Calu3 (cell line): ENCODE measurements at regions not wholly inside any gene's neighbourhood (a gene's known extent, or its start where the extent isn't known, plus 50 kb on each side); places are given as distances from the start of the nearest gene placed in this dataset.

Source experiments
- BruUV-seq: library from RNA; stranded (reverse); fragments of 400-500 nt; replicated peaks from 2 replicates; lab custom pipeline; 2021; lab: Mats Ljungman, UMichigan
- CTCF ChIA-PET: fragments of 300-600 bp; sonication (Branson Sonifier 250); formaldehyde crosslinking; loops from one replicate; lab custom pipeline; 2022; ENCODE audit warnings: antibody characterized with exemption; lab: Charles Lee
- DNase-seq: peaks from one replicate; pipeline ENCODE4 v3.0.0; 2022
- H3K27ac Mint-ChIP-seq: one replicate; pipeline ENCODE4 v1.8.0; 2022; ENCODE audit warnings: mixed read lengths; ENCODE audit not compliant: unreplicated experiment
- H3K27me3 Mint-ChIP-seq: one replicate; pipeline ENCODE4 v1.8.0; 2022; ENCODE audit warnings: mixed read lengths; ENCODE audit not compliant: unreplicated experiment
- H3K36me3 Mint-ChIP-seq: one replicate; pipeline ENCODE4 v1.8.0; 2022; ENCODE audit warnings: mild to moderate bottlenecking, moderate library complexity, mixed read lengths; ENCODE audit not compliant: insufficient read depth, unreplicated experiment
- H3K4me1 Mint-ChIP-seq: one replicate; pipeline ENCODE4 v1.8.0; 2022; ENCODE audit warnings: mild to moderate bottlenecking, low read depth, mixed read lengths; ENCODE audit not compliant: unreplicated experiment
- H3K4me3 Mint-ChIP-seq: one replicate; pipeline ENCODE4 v1.8.0; 2022; ENCODE audit warnings: mild to moderate bottlenecking, low read depth, moderate library complexity, mixed read lengths; ENCODE audit not compliant: unreplicated experiment
- H3K9me3 Mint-ChIP-seq: one replicate; pipeline ENCODE4 v1.8.0; 2022; ENCODE audit warnings: low read depth, mixed read lengths; ENCODE audit not compliant: unreplicated experiment
- intact Hi-C: fragments of 100-400 bp; cut with micrococcal nuclease; formaldehyde crosslinking; loops from one replicate; pipeline ENCODE4 v1.10.0; 2022; ENCODE audit not compliant: unreplicated experiment
- TF ChIP-seq, protein P1 (sequence below): fragments of 200-600 bp; IDR thresholded peaks from one replicate; pipeline ENCODE4 v1.8.0; 2022; ENCODE audit warnings: antibody characterized with exemption; ENCODE audit not compliant: unreplicated experiment

DNA sequence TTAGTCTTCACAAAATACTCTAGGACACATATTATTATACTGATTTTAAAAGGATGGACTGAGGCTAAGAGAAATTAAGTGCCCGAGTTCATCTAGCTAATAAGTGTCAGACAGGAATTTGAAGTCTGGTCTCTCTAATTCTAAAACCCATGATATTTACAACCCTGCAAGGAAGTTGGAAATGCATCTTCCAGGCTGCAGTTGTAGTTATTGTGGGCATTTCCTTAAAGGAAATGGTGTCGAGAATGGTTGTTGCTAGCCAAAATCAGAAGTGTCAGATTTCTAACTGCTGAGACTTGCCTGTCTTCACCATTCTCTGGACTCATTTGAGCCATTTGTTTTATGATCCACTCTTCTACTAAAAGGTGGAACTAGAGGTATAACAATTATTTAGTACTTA lies 82.5 kb downstream of the FAT4 start:
- Mint-ChIP-seq H3K4me1 (no peaks in the 10 kb centered on the region), H3K4me3 (no peak overlapping the region), H3K36me3 (no peaks in the 10 kb centered on the region), H3K9me3 (no peaks in the 10 kb centered on the region), H3K27ac (no peak overlapping the region), H3K27me3 (no peaks in the 10 kb centered on the region)
- CTCF ChIA-PET, result no interaction called here
- TF ChIP-seq, protein P1, sequence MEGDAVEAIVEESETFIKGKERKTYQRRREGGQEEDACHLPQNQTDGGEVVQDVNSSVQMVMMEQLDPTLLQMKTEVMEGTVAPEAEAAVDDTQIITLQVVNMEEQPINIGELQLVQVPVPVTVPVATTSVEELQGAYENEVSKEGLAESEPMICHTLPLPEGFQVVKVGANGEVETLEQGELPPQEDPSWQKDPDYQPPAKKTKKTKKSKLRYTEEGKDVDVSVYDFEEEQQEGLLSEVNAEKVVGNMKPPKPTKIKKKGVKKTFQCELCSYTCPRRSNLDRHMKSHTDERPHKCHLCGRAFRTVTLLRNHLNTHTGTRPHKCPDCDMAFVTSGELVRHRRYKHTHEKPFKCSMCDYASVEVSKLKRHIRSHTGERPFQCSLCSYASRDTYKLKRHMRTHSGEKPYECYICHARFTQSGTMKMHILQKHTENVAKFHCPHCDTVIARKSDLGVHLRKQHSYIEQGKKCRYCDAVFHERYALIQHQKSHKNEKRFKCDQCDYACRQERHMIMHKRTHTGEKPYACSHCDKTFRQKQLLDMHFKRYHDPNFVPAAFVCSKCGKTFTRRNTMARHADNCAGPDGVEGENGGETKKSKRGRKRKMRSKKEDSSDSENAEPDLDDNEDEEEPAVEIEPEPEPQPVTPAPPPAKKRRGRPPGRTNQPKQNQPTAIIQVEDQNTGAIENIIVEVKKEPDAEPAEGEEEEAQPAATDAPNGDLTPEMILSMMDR, result no peak
- no TSS peak for BruUV-seq
- no peak for DNase-seq
- intact Hi-C loops, result no loop called here

DNA sequence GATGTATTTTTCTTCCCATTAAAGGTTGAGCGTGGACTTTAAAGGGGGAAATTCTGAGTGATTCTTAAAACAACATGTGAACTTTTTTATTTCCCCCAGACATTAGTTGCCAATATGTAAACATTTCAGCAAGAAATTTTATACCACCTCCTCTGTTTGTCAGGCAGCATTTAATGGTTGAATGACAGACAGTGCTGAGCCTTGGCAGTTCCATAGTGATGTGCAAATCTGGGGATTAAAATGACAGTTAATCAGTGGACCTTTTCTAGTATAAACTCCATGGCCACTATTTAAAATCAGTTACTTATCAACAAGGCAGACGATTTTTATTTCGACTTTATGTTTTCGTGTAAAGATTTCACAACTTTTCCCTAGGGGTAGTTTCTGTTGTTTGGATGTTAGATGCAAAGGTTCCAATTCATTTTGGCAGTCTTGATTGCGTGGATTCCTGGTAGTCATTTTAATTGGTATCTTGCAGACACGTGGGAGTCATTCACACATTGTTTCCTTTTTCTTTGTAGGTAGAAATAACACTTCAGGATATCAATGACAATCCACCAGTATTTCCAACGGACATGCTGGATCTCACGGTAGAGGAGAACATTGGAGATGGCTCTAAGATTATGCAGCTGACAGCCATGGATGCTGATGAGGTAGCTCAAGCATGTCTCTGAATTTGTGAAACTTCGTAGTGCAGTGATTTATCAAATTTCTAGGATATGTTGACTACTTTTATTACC lies 83.7 kb downstream of the FAT4 start:
- DNase-seq, result no peak
- Mint-ChIP-seq H3K4me3 (no peak overlapping the region), H3K27ac (no peak overlapping the region), H3K36me3 (no peaks in the 10 kb centered on the region), H3K4me1 (no peaks in the 10 kb centered on the region), H3K27me3 (no peaks in the 10 kb centered on the region), H3K9me3 (no peaks in the 10 kb centered on the region)
- intact Hi-C loops, result no loop called here
- CTCF ChIA-PET, result no interaction called here
- TF ChIP-seq, protein P1, result no peak
- no TSS peak for BruUV-seq

DNA sequence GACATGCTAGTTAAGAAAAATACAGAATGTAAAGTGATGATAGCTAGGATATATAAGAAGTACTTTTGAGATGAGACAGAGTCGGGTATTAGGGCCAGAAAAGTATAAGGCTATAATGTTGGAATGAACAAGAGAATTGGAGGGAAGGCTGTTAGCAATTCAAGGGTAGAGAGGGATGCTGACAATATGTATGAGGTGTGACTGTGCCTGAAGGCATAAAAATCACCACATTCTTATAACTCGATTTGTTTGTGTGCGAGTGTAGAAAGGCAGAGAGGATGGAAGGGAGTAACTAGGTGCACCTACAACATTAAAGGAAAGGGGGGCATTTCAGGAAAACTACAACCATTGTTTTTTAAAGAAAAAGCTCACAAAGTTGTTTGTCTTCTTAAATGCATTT lies 86.0 kb downstream of the FAT4 start:
- no peaks in the 10 kb centered on the region for H3K9me3 Mint-ChIP-seq
- H3K4me1 Mint-ChIP-seq, result no peaks in the 10 kb centered on the region
- BruUV-seq, result no TSS peak
- TF ChIP-seq, protein P1, result no peak
- intact Hi-C loops, result no loop called here
- H3K27me3 Mint-ChIP-seq, result no peaks in the 10 kb centered on the region
- CTCF ChIA-PET, result no interaction called here
- H3K4me3 Mint-ChIP-seq, result no peak overlapping the region
- DNase-seq, result no peak
- H3K36me3 Mint-ChIP-seq, result no peaks in the 10 kb centered on the region
- H3K27ac Mint-ChIP-seq, result no peak overlapping the region

DNA sequence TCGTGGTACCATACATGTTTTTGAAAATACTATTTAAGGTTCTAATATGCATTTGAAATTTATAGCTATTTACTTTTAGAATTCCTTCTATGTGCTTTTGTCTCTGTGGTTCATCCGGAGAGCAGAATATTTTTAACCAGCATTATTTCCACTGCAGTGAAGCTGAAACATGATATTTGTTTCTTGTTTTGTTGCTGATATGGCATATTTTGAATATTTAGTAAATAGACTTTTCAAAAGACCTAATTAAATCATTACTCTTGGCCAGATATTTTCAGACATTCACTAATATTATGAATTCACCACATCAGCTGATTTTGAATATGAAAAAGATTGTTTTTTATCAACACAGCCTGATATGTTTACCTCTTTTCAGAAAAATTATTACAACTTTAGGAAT lies 87.0 kb downstream of the FAT4 start:
- Mint-ChIP-seq H3K27me3 (no peaks in the 10 kb centered on the region), H3K4me1 (no peaks in the 10 kb centered on the region), H3K27ac (no peak overlapping the region), H3K36me3 (no peaks in the 10 kb centered on the region), H3K9me3 (no peaks in the 10 kb centered on the region), H3K4me3 (no peak overlapping the region)
- no TSS peak for BruUV-seq
- DNase-seq, result no peak
- intact Hi-C loops, result no loop called here
- TF ChIP-seq, protein P1, result no peak
- CTCF ChIA-PET, result no interaction called here
